GM12865 (cell line): ENCODE measurements at regions not wholly inside any gene's neighbourhood (a gene's known extent, or its start where the extent isn't known, plus 50 kb on each side); places are given as distances from the start of the nearest gene placed in this dataset.
A peak's percentile ranks its signal among the peaks of the same experiment; 100 is the strongest.

Experiments
- DNase-seq: peaks from one replicate; pipeline ENCODE4 v3.0.0; 2010; ENCODE audit warnings: low read depth
- H3K4me3 ChIP-seq: 2 replicates; pipeline ENCODE4 v1.5.1; 2011; ENCODE audit warnings: mild to moderate bottlenecking, low read depth, low read length, control low read depth
- CTCF ChIP-seq: IDR thresholded peaks from 2 replicates; pipeline ENCODE4 v1.5.1; 2011; ENCODE audit warnings: low read length, control low read depth, low read depth, inconsistent platforms; ENCODE audit not compliant: insufficient read depth; ENCODE audit errors: missing control alignments

DNA sequence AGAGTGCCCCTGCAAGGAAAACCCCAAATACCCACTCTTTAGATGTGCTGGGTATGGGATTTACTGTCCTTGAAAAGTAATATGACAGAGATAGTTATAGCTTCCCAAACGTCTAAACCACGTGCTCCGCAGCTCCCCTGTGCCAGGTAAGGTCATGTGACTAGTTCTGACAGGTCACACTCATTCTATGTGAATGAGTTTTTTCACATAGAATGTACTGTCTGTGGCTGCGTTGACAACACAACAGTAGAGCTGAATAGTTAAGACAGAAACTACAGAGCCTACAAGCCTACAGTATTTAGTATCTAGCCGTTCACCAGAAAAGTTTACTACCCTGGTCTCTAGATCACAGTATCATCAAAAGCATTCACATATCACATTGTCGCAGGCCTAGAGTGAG, 236.2 kb downstream of the ETS1 start:
- DNase-seq, result no peak
- H3K4me3 ChIP-seq, result no peak overlapping the region
- TF ChIP-seq CTCF, result no peak

DNA sequence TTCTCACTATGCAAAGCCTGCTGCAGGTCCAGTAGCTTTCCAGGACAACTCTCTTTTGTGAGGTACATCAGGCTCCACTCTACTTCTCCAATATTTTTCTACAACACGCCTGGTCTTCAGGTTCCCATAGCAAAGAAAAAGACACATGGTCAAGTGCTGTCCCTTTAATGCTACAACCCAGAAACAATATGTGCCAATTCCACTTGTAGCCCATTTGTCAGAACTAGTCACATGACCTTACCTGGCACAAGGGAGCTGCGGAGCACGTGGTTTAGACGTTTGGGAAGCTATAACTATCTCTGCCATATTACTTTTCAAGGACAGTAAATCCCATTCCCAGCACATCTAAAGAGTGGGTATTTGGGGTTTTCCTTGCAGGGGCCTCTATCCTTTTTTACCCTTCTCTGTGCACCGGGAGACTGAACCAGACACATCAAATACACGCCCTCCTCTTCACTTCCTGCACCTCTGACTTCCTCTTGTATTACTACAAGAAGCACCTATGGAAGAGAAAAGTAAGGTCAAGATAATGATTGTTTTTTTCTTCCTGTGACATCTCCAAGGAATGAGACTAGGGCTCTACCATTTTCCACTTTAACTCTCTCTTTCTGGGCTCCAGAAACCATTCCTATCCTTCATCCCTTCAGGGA, 237.6 kb downstream of the ETS1 start:
- H3K4me3 ChIP-seq, result no peak overlapping the region
- TF ChIP-seq CTCF, result no peak
- DNase-seq, result no peak

GRCh38 chr11:128346804-128347203, 240.6 kb downstream of the ETS1 start:
- H3K4me3 ChIP-seq, result no peak overlapping the region
- DNase-seq, result no peak
- no peak for TF ChIP-seq CTCF

- DNase-seq, result no peak
- TF ChIP-seq CTCF, result no peak
- no peak overlapping the region for H3K4me3 ChIP-seq
Observed at GRCh38 chr11:128345316-128345715, 242.0 kb downstream of the ETS1 start.

GRCh38 chr11:128343870-128344269, 243.5 kb downstream of the ETS1 start:
- no peak overlapping the region for H3K4me3 ChIP-seq
- peak; percentile 16 for DNase-seq
- no peak for TF ChIP-seq CTCF

- no peak for TF ChIP-seq CTCF
- DNase-seq, result no peak
Observed at GRCh38 chr11:128343135-128343514, 244.2 kb downstream of the ETS1 start.

DNA sequence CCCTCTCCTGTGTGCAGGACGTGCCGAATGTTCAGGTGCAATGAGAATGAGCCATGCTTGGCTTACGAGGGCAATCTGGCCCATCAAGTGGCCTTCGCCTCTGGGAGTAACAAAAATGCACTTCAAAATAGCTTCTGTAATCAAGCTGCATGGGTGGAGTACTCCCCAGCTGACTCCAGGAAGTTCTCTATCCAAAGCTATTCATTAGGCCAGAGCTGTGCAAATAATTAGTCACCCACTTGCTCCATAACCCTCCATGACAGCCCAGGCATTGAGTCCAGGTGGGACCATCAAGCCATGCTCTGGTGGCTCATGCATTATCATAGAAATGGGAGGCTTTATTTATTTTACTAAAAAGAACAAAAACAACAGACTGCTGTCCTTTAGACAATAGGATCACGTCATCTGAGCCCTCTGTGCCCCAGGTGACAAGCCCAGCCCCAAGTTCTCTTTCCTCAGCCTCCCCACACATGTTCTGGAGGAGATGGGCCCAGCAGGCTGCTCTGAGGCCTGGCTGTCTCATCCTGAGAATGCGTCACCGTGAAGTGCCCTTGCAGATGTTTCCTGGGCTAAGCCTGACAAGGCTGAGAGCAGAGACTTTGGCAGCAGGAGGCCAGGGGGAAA, 244.7 kb downstream of the ETS1 start:
- TF ChIP-seq CTCF, result no peak
- H3K4me3 ChIP-seq, result no peak overlapping the region
- peak; percentile 81 for DNase-seq

More at GRCh38 chr11:128343135-128343514, 244.2 kb downstream of the ETS1 start:
- no peak overlapping the region for H3K4me3 ChIP-seq
